H1 (cell line): ENCODE measurements at regions not wholly inside any gene's neighbourhood (a gene's known extent, or its start where the extent isn't known, plus 50 kb on each side); places are given as distances from the start of the nearest gene placed in this dataset.

ENCODE experiments used
- CTCF ChIA-PET: fragments of 300-600 bp; sonication (Branson Sonifier 250); formaldehyde crosslinking; loops from one replicate; lab custom pipeline; 2021; ENCODE audit not compliant: partially characterized antibody; lab: Charles Lee
- POLR2A ChIA-PET: fragments of 300-600 bp; sonication (Branson Sonifier 250); formaldehyde crosslinking; loops from one replicate; lab custom pipeline; 2021; ENCODE audit warnings: inconsistent platforms; ENCODE audit not compliant: partially characterized antibody; lab: Charles Lee
- DNase-seq, 2 experiments: peaks; one replicate each; pipeline versions ENCODE4 v3.0.0 to v3.0.0-alpha.2; 2010 to 2022; ENCODE audit warnings: low spot score in 2 of 2, low read depth in 1 of 2, mixed read lengths in 1 of 2
- FAIRE-seq: peaks from 2 replicates; lab custom pipeline; 2011; peaks lifted over from hg19 to GRCh38; lab: Jason Lieb, UNC
- H2AFZ ChIP-seq: 2 replicates; pipeline ENCODE4 v1.8.1; 2012; ENCODE audit warnings: low read length, inconsistent platforms
- H2AK5ac ChIP-seq: 2 replicates; pipeline ENCODE4 v1.6.1; 2013; ENCODE audit warnings: low read depth, low read length
- H2BK120ac ChIP-seq: replicated peaks from 2 replicates; pipeline ENCODE3; 2013; ENCODE audit warnings: low read depth, low read length, inconsistent platforms
- H2BK12ac ChIP-seq: 2 replicates; pipeline ENCODE4 v1.6.1; 2013; ENCODE audit warnings: low read depth, low read length
- H2BK15ac ChIP-seq: 2 replicates; pipeline ENCODE4 v1.6.1; 2013; ENCODE audit warnings: low read length
- H2BK20ac ChIP-seq: 2 replicates; pipeline ENCODE4 v1.6.1; 2013; ENCODE audit warnings: low read length
- H2BK5ac ChIP-seq: 2 replicates; pipeline ENCODE4 v1.6.1; 2013; ENCODE audit warnings: low read depth, low read length
- H3K14ac ChIP-seq: 2 replicates; pipeline ENCODE4 v1.6.1; 2013; ENCODE audit warnings: inconsistent platforms; ENCODE audit not compliant: insufficient read length
- H3K18ac ChIP-seq: 2 replicates; pipeline ENCODE4 v1.6.1; 2013; ENCODE audit warnings: low read length; ENCODE audit errors: extremely low read depth
- H3K23ac ChIP-seq: 2 replicates; pipeline ENCODE4 v1.6.1; 2013; ENCODE audit warnings: inconsistent platforms; ENCODE audit not compliant: insufficient read length
- H3K23me2 ChIP-seq: 2 replicates; pipeline ENCODE4 v1.6.1; 2013; ENCODE audit warnings: low read depth, low read length
- H3K27ac ChIP-seq: 2 replicates; pipeline ENCODE4 v1.6.1; 2011; ENCODE audit warnings: low read depth, low read length, inconsistent platforms
- H3K27me3 ChIP-seq, 4 experiments: replicated peaks in 1 of 4; 1 replicate in 1 of 4; 2 replicates in 3 of 4; pipeline versions ENCODE4 v1.6.1 to v1.8.1; 2011 to 2013; ENCODE audit warnings: low read length in 3 of 4, mild to moderate bottlenecking in 3 of 4, inconsistent platforms in 2 of 4, mixed read lengths in 2 of 4, moderate library complexity in 1 of 4; ENCODE audit not compliant: control insufficient read depth in 3 of 4, insufficient read depth in 3 of 4; ENCODE audit errors: extremely low read depth in 1 of 4
- H3K36me3 ChIP-seq, 4 experiments: 2 replicates each; pipeline versions ENCODE4 v1.6.1 to v1.8.1; 2011 to 2013; ENCODE audit warnings: mild to moderate bottlenecking in 4 of 4, low read length in 3 of 4, moderate library complexity in 2 of 4, control low read depth in 1 of 4, inconsistent platforms in 1 of 4; ENCODE audit not compliant: insufficient read depth in 4 of 4, control insufficient read depth in 2 of 4
- H3K4ac ChIP-seq: replicated peaks from 2 replicates; pipeline ENCODE3; 2013; ENCODE audit warnings: low read length, low read depth, mixed read lengths, inconsistent platforms; ENCODE audit not compliant: insufficient read length
- H3K4me1 ChIP-seq, 4 experiments: replicated peaks in 1 of 4; 1 replicate in 1 of 4; 2 replicates in 3 of 4; pipeline versions ENCODE4 v1.6.1 to v1.8.1; 2011 to 2013; ENCODE audit warnings: low read length in 3 of 4, inconsistent platforms in 2 of 4, mixed read lengths in 1 of 4; ENCODE audit not compliant: insufficient read depth in 4 of 4, control insufficient read depth in 3 of 4
- H3K4me2 ChIP-seq, 2 experiments: 2 replicates each; pipeline versions ENCODE4 v1.6.1 to v1.8.1; 2011 to 2013; ENCODE audit warnings: low read depth in 2 of 2, low read length in 2 of 2, control low read depth in 1 of 2, inconsistent platforms in 1 of 2, mild to moderate bottlenecking in 1 of 2; ENCODE audit not compliant: insufficient read depth in 1 of 2
- H3K4me3 ChIP-seq, 4 experiments: fragments of 200-600, 300-600 bp in 1 of 4; sonication (generic), shearing (Covaris generic), sonication (Bioruptor Twin) in 1 of 4; 2 replicates each; pipeline versions ENCODE4 v1.5.1 to v1.8.1; 2011 to 2016; ENCODE audit warnings: low read length in 4 of 4, low read depth in 3 of 4, control low read depth in 2 of 4, inconsistent platforms in 2 of 4, mild to moderate bottlenecking in 2 of 4, mixed read lengths in 1 of 4, moderate library complexity in 1 of 4; ENCODE audit not compliant: insufficient read depth in 2 of 4; ENCODE audit errors: extremely low read depth in 1 of 4
- H3K56ac ChIP-seq: replicated peaks from 2 replicates; pipeline ENCODE3; 2013; ENCODE audit warnings: low read depth, mild to moderate bottlenecking, mixed read lengths, low read length, inconsistent platforms; ENCODE audit not compliant: insufficient read length
- H3K79me1 ChIP-seq: 2 replicates; pipeline ENCODE4 v1.6.1; 2013; ENCODE audit warnings: low read depth, low read length, control low read depth
- H3K79me2 ChIP-seq, 2 experiments: 2 replicates each; pipeline versions ENCODE4 v1.6.1 to v1.8.1; 2012 to 2013; ENCODE audit warnings: low read length in 2 of 2, mild to moderate bottlenecking in 2 of 2, inconsistent platforms in 1 of 2; ENCODE audit not compliant: insufficient read depth in 2 of 2, control insufficient read depth in 1 of 2
- H3K9ac ChIP-seq, 4 experiments: replicated peaks in 1 of 4; 1 replicate in 1 of 4; 2 replicates in 3 of 4; pipeline versions ENCODE4 v1.6.1 to v1.8.1; 2011 to 2013; ENCODE audit warnings: low read depth in 3 of 4, low read length in 3 of 4, control low read depth in 2 of 4, mild to moderate bottlenecking in 2 of 4, moderate library complexity in 2 of 4, inconsistent platforms in 1 of 4; ENCODE audit errors: extremely low read depth in 1 of 4
- H3K9me3 ChIP-seq, 2 experiments: 2 replicates each; pipeline versions ENCODE4 v1.6.1 to v1.8.1; 2012 to 2013; ENCODE audit warnings: mild to moderate bottlenecking in 2 of 2, moderate library complexity in 2 of 2, control low read depth in 1 of 2, inconsistent platforms in 1 of 2, low read depth in 1 of 2, low read length in 1 of 2, mixed read lengths in 1 of 2; ENCODE audit not compliant: insufficient read depth in 2 of 2
- H4K20me1 ChIP-seq, 2 experiments: replicated peaks in 1 of 2; 2 replicates each; pipeline versions ENCODE3 to v1.8.1; 2011 to 2013; ENCODE audit warnings: inconsistent platforms in 2 of 2, low read length in 2 of 2, mild to moderate bottlenecking in 1 of 2; ENCODE audit not compliant: insufficient read depth in 2 of 2, control insufficient read depth in 1 of 2
- H4K5ac ChIP-seq: 2 replicates; pipeline ENCODE4 v1.6.1; 2013; ENCODE audit warnings: low read length, low read depth, mixed read lengths, inconsistent platforms; ENCODE audit not compliant: insufficient read length
- H4K8ac ChIP-seq: 2 replicates; pipeline ENCODE4 v1.8.0; 2013; ENCODE audit warnings: mild to moderate bottlenecking, moderate library complexity, low read length, inconsistent platforms; ENCODE audit not compliant: insufficient read depth; ENCODE audit errors: extremely low read depth
- H4K91ac ChIP-seq: replicated peaks from 2 replicates; pipeline ENCODE3; 2013; ENCODE audit warnings: low read length, mixed read lengths, inconsistent platforms; ENCODE audit not compliant: insufficient read length
- ASH2L ChIP-seq: fragments of 200-600, 300-600 bp; sonication (generic); IDR thresholded peaks from one replicate; pipeline ENCODE4 v1.7.1; 2017; ENCODE audit warnings: low read length
- ATF3 ChIP-seq: IDR thresholded peaks from 2 replicates; pipeline ENCODE4 v1.6.1; 2011; ENCODE audit warnings: low read depth, mild to moderate bottlenecking, low read length; ENCODE audit not compliant: insufficient read depth
- BCL11A ChIP-seq, 2 experiments: IDR thresholded peaks; one replicate each; pipeline ENCODE4 v1.6.1; 2011; ENCODE audit warnings: low read depth in 2 of 2, low read length in 2 of 2, mild to moderate bottlenecking in 2 of 2
- CEBPB ChIP-seq: IDR thresholded peaks from 2 replicates; pipeline ENCODE4 v1.6.1; 2012; ENCODE audit warnings: low read depth, low read length
- CHD1 ChIP-seq: IDR thresholded peaks from 2 replicates; pipeline ENCODE4 v1.6.1; 2012; ENCODE audit warnings: low read depth, low read length, improper control_type of control experiment
- EZH2 ChIP-seq: fragments of 200-600 bp; sonication (generic); IDR thresholded peaks from 2 replicates; pipeline ENCODE4 v1.7.1; 2012; ENCODE audit warnings: low read depth, mild to moderate bottlenecking, moderate library complexity, low read length, inconsistent platforms; ENCODE audit not compliant: severe bottlenecking
- FOSL1 ChIP-seq: IDR thresholded peaks from 2 replicates; pipeline ENCODE4 v1.6.1; 2011; ENCODE audit warnings: mild to moderate bottlenecking, low read depth, low read length, moderate library complexity; ENCODE audit not compliant: insufficient read depth
- JUND ChIP-seq: IDR thresholded peaks from 2 replicates; pipeline ENCODE4 v1.6.1; 2011; ENCODE audit warnings: mild to moderate bottlenecking, improper control_type of control experiment, low read length
- MAX ChIP-seq: IDR thresholded peaks from 2 replicates; pipeline ENCODE4 v1.6.1; 2012; ENCODE audit warnings: inconsistent platforms
- POLR2AphosphoS5 ChIP-seq: IDR thresholded peaks from 2 replicates; pipeline ENCODE4 v1.6.1; 2011; ENCODE audit warnings: low read depth, low read length
- RNF2 ChIP-seq: fragments of 200-900, 300-1000 bp; sonication (generic); IDR thresholded peaks from 2 replicates; pipeline ENCODE4 v1.7.1; 2016; ENCODE audit warnings: borderline replicate concordance, low read depth, mild to moderate bottlenecking, antibody characterized with exemption, low read length; ENCODE audit not compliant: poor library complexity, severe bottlenecking; ENCODE audit errors: missing control alignments
- SIRT6 ChIP-seq: IDR thresholded peaks from one replicate; pipeline ENCODE4 v1.7.1; 2012; ENCODE audit warnings: low read length, inconsistent platforms
- SIX5 ChIP-seq: IDR thresholded peaks from 2 replicates; pipeline ENCODE4 v1.6.1; 2011; ENCODE audit warnings: mild to moderate bottlenecking, low read depth, low read length
- SP1 ChIP-seq: IDR thresholded peaks from 2 replicates; pipeline ENCODE4 v1.6.1; 2011; ENCODE audit warnings: low read depth, low read length
- SUZ12 ChIP-seq: fragments of 200-600 bp; sonication (generic); IDR thresholded peaks from 2 replicates; pipeline ENCODE4 v1.6.1; 2012; ENCODE audit warnings: mild to moderate bottlenecking, inconsistent platforms, low read length, moderate library complexity, mixed read lengths
- TAF1 ChIP-seq: IDR thresholded peaks from 2 replicates; pipeline ENCODE4 v1.6.1; 2011; ENCODE audit warnings: mild to moderate bottlenecking, low read depth, low read length
- TCF12 ChIP-seq: IDR thresholded peaks from 2 replicates; pipeline ENCODE4 v1.6.1; 2011; ENCODE audit warnings: low read depth, mild to moderate bottlenecking, low read length

- Histone ChIP-seq H3K9ac (no peak overlapping the region), H2BK15ac (no peak overlapping the region)
- TF ChIP-seq MAX = no peak
- no peak for TF ChIP-seq TAF1
- no peak for TF ChIP-seq ASH2L
- no peak for TF ChIP-seq JUND
- no peak for TF ChIP-seq RNF2
- TF ChIP-seq SP1 = no peak
- no peak for TF ChIP-seq SIX5
- no peak for TF ChIP-seq SIRT6
- TF ChIP-seq EZH2 = no peak
- TF ChIP-seq BCL11A (IDR thresholded peaks at IDR 0.05; ENCODE audit: low read depth in 2 of 2, low read length in 2 of 2) = no peak
- TF ChIP-seq TCF12 = no peak
- no peak for TF ChIP-seq POLR2AphosphoS5
- no peak for TF ChIP-seq ATF3
- no peak for TF ChIP-seq CHD1
- no peak for TF ChIP-seq CEBPB
- TF ChIP-seq FOSL1 = no peak
- no peak for TF ChIP-seq SUZ12
Observed at GRCh38 chr4:45078201-45078600, 351.8 kb upstream of the GNPDA2 start.

More at GRCh38 chr4:45078201-45078600, 351.8 kb upstream of the GNPDA2 start:
- no peaks in the 10 kb centered on the region for H3K23me2 ChIP-seq
- no peaks in the 10 kb centered on the region for H4K20me1 ChIP-seq
- H3K4me1 ChIP-seq = no peaks in the 10 kb centered on the region
- no peak overlapping the region for H3K14ac ChIP-seq
- H2BK120ac ChIP-seq = no peak overlapping the region
- no peak overlapping the region for H4K5ac ChIP-seq
- no peak overlapping the region for H2BK12ac ChIP-seq
- H3K4me2 ChIP-seq = no peak overlapping the region
- no peak overlapping the region for H4K91ac ChIP-seq
- no peak overlapping the region for H2AFZ ChIP-seq
- ChIA-PET POLR2A (no interaction called here), CTCF (no interaction called here)
- no peak overlapping the region for H3K4ac ChIP-seq
- H3K4me3 ChIP-seq = no peak overlapping the region
- H2BK5ac ChIP-seq = no peak overlapping the region
- no peaks in the 10 kb centered on the region for H3K36me3 ChIP-seq
- no peak for FAIRE-seq
- DNase-seq = no peak
- no peaks in the 10 kb centered on the region for H3K79me2 ChIP-seq
- H3K56ac ChIP-seq = no peak overlapping the region
- no peaks in the 10 kb centered on the region for H3K79me1 ChIP-seq
- no peaks in the 10 kb centered on the region for H3K9me3 ChIP-seq
- H3K27ac ChIP-seq = no peak overlapping the region
- H3K23ac ChIP-seq = no peak overlapping the region
- H2AK5ac ChIP-seq = no peak overlapping the region
- no peak overlapping the region for H2BK20ac ChIP-seq
- no peak overlapping the region for H3K18ac ChIP-seq
- H3K27me3 ChIP-seq = no peaks in the 10 kb centered on the region
- H4K8ac ChIP-seq = no peak overlapping the region
